DOHH2 (cell line): ENCODE measurements at regions not wholly inside any gene's neighbourhood (a gene's known extent, or its start where the extent isn't known, plus 50 kb on each side); places are given as distances from the start of the nearest gene placed in this dataset.

Source experiments
- CTCF ChIP-seq: fragments of 200-600 bp; sonication (generic); IDR thresholded peaks from one replicate; pipeline ENCODE4 v1.5.1; 2014; ENCODE audit warnings: antibody characterized with exemption, mild to moderate bottlenecking, low read depth, low read length; ENCODE audit not compliant: poor library complexity, severe bottlenecking
- EZH2phosphoT487 ChIP-seq: fragments of 200-600 bp; sonication (generic); IDR thresholded peaks from 2 replicates; pipeline ENCODE4 v1.6.1; 2017; ENCODE audit warnings: borderline replicate concordance, mild to moderate bottlenecking, antibody characterized with exemption, low read length, moderate library complexity, mixed read lengths

DNA sequence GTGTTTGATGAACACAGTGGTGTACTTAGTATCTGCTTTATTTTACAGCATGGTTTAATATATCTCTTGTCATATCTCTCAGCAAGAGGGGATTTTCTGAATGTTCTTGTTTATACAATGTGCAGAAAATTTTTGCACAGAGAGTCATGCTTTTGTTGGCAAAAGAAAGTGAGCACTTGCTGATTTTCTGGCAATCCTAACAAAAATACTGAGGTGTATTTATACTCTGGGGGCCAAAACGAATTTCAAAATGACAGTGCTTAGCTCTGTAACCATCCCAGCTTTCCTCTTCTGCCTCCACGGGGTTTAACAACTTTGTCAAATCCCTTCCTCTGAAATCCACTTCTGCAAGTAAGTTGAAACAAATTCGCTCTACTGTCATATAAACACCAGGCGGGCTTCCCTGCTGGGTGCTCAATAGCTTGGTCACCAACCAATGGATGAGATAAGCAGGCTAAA, 169.2 kb downstream of the NOC3L start:
- no peak for TF ChIP-seq EZH2phosphoT487
- TF ChIP-seq CTCF: no peak
